ENCODE measurements at regions not wholly inside any gene's neighbourhood (a gene's known extent, or its start where the extent isn't known, plus 50 kb on each side); places are given as distances from the start of the nearest gene placed in this dataset.
A peak's percentile ranks its signal among the peaks of the same experiment; 100 is the strongest.

GRCh38 chr2:125491663-125492062, 1164.3 kb upstream of the GYPC start:
- no peak for DNase-seq (ENCODE audit: low spot score)

DNA sequence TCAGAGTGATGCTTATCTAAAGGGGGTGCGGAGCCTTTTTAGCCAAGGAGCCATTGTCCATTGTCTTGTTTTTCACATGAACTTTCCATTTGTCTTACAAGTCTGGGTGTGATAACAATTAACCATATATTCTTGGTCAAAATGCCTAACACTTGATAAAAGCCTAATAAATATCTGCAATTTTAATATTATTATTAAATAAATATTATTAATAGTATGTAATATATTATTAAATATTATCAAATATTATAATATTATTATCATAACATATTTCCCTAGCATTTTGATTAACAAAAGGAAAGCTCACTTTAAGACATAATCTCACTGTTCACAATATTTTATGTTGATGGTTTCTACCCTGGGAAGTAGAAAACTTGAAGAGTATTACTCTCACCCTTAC, 1143.6 kb upstream of the GYPC start:
- DNase-seq (ENCODE audit: low spot score) = no peak

- peak; percentile 23 for DNase-seq (ENCODE audit: low spot score)
Observed at GRCh38 chr2:125516496-125517109, 1139.4 kb upstream of the GYPC start.

- DNase-seq (ENCODE audit: low spot score) = no peak
Observed at GRCh38 chr2:125526093-125526492, 1129.9 kb upstream of the GYPC start.

DNA sequence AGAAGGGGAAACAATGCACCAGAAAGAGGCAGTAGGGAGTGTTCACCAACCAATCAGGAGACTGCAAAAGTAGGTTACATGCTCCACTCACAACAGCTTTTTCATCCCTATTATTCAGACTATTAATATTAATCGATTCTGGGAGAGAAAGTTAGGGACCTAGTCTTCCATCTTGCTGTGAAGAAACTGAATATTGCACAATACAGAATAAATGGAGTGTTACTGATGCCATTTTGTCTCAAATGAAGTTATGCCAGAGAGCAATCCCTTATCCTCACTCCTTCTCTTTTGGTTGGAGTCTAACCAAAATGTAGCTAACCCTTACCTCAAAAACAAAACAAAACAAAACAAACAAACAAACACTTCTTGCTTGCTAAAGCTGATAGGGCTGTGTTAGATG, 1120.9 kb upstream of the GYPC start:
- no peak for DNase-seq (ENCODE audit: low spot score)

- DNase-seq (ENCODE audit: low spot score) = peak; percentile 1
Observed at GRCh38 chr2:125543968-125544514, 1111.9 kb upstream of the GYPC start.

DNA sequence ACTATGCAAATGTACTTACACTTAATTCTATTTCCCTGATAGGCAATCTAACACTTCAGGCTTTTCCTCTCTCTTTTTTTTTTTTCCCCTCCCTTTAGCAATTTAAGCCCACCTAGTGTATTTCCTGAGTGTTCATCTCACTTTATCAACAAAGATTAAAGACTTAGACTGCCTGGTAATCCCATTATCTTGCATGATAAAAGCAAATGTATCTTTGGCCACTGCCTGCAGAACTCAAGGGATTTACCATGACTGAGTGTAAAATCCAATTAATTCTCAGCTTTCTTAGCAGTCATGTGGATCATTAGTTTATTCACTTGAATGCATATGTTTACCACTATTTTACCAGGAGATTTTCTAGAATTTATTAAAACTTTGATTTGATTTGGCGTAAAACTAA, 1102.2 kb upstream of the GYPC start:
- no peak for DNase-seq (ENCODE audit: low spot score)

DNA sequence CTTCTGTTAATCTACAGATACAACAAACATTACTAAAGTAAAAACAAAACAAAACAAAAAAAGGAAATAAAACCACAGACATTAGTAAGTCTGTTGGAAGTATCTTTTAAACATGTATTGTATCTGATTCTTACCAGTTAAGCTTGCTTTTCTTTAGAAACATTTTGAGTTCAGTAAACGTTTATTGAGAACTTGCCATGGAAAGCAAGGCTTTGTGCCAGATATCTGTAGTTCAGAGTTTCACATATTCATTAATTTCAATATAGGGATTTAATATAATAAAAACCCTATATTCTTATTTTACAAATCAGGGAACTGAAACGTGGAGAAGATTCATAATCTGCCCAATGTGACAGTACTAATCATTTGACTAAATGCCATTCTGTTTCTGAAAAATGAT, 1101.0 kb upstream of the GYPC start:
- DNase-seq (ENCODE audit: low spot score) = no peak

DNA sequence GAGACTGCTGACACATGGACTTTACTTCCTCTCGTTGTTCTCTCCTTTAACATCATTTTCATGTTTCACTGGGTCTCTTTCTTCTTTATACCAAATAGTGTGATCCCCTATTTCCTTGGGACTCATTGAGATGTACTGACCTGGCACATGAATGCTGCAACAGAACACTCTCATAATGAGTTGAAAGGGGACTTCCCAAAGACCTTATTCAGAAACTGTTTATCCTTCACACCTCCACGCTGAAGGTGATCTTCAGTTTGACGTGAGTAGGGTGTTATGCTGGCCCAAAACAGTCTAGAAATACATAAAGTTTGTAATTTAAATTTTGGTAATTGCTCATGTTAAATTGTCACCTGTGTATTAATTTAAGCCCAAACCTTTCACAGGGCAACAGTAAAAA, 1096.8 kb upstream of the GYPC start:
- DNase-seq (ENCODE audit: low spot score) = no peak

DNA sequence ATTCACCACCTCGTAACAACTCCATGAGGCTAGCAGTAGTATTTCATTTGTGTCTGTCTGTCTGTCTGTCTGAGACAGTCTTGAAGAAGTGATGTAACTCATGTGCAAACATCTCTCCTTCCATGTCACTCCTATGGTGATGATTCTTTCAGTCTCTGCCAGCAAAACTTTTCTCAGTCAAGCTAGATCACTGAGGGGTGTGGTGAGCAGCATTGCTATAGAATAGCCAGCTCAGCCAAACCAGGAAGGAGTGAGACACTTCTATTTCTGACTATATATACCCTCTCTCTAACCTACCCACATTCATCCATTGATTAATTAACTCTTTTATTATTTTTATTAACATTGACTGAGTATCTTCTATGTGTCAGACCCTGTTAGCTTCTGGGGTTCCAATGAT, 1095.1 kb upstream of the GYPC start:
- no peak for DNase-seq (ENCODE audit: low spot score)

DNA sequence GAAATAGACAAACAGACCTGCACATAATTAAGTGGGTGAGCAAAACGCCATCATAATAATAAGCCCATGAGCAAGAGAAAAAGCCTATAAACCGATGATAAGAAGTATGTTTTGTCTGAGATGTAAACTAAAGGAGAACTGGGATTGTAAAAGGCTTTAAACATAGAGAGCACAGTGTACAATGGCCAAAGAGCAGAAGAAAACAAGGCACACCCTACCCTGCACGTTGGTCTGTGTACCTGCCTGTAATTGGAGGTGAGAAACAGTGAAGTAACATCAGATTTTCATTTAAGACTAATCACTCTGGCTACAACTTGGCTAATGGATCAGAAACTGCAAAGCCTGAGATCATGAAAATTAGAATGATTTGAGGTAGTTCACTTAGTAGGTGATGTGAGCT, 1094.7 kb upstream of the GYPC start:
- DNase-seq (ENCODE audit: low spot score) = no peak

- DNase-seq (ENCODE audit: low spot score) = no peak
Observed at GRCh38 chr2:125562924-125563323, 1093.0 kb upstream of the GYPC start.

GRCh38 chr2:125564471-125564870, 1091.5 kb upstream of the GYPC start:
- DNase-seq (ENCODE audit: low spot score) = no peak

DNA sequence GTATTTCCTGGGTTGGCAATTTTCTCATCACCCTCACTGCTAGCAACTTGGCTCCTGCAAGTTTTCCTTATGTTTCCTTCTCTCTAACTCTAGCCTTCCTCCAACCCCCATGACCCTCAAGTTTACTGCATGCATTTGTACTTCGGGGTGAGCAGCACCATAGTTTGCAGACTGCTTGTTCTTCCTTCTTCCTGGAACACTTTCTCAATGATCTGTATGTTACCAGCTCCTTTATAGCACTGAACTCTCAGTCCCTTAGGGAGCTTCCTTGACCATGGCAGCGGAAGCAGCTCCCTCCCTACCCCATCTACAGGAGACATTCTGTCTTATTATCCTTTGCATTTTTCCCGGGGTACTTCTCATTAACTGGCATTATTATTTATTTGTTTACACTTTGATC, 1089.5 kb upstream of the GYPC start:
- DNase-seq (ENCODE audit: low spot score) = no peak

DNA sequence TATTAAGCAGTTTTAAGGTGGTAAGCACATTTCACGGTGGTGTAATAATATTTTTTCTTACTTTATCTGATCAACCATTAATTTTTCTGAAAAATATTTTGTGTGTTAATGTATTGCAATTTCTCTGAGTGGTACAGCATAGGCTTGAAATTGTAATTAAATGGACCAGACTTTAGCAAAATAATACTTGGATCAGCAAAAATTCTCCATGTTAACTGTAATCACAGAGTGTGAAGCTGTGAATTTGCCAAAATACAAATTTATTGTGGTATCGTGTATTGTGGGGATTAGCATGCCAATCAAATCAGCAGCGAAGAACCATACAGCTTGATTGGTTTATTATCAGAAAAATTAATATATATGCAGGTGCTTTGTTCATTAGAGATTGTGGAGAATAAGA, 1088.9 kb upstream of the GYPC start:
- no peak for DNase-seq (ENCODE audit: low spot score)

DNA sequence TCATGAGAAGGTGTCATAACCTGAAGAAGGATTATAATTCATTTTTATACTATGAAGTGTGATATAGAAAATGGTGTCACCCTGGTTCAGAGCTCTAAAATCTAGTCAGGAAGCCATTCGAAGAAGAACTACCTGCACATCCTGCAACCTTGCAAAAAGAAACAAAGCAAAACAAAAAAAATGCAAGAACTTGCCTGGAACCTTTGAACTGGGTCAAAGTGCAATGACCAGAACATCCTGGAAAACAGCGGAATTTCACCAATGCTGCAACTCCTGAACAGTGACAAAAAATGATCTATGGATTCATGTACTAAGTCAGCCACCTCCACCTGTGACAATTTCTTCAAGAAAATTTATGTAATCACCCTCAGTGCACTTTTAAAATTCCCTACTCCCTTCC, 1083.3 kb upstream of the GYPC start:
- no peak for DNase-seq (ENCODE audit: low spot score)

- no peak for DNase-seq (ENCODE audit: low spot score)
Observed at GRCh38 chr2:125573432-125573831, 1082.5 kb upstream of the GYPC start.

GRCh38 chr2:125576558-125576957, 1079.4 kb upstream of the GYPC start:
- DNase-seq (ENCODE audit: low spot score) = no peak

- no peak for DNase-seq (ENCODE audit: low spot score)
Observed at GRCh38 chr2:125581557-125581956, 1074.4 kb upstream of the GYPC start.

DNA sequence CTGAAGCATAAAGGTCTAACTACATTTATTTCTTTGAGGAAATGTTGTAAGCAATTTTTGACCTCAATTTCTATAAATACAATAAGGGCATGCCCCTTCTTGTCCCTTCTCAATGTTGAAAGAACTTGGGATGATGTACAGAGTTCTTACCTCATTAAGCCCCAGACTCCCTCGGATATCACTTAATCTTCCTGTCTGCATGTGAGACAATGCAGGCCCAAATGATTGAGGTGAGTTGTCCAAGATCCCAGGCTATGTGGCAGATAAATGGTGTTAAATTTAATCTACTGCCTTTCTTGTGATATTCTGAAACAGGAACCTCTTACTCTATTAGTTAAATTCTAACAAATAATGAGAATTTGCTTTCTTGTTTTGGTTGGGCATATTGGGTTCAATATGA, 1073.4 kb upstream of the GYPC start:
- DNase-seq (ENCODE audit: low spot score) = no peak

GRCh38 chr2:125584732-125585131, 1071.2 kb upstream of the GYPC start:
- no peak for DNase-seq (ENCODE audit: low spot score)

DNA sequence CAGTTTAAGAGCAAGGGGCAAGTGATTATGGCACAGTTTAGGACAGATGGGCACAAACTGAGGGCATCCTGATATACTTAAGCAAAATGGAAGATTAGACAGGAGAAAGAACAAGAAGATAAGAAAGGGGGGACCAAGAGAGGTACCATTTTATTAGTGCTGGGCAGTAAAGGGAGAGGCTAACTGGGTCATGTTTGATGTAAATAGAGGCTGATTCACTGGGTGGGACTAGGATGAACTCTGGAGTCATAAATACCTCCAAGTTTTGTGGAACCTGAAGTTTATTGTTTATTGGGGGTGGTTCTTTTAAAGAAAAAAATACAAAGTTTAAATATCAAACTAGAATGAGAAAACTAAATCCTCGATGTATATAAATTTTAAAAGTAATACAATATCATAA, 1067.2 kb upstream of the GYPC start:
- no peak for DNase-seq (ENCODE audit: low spot score)

DNA sequence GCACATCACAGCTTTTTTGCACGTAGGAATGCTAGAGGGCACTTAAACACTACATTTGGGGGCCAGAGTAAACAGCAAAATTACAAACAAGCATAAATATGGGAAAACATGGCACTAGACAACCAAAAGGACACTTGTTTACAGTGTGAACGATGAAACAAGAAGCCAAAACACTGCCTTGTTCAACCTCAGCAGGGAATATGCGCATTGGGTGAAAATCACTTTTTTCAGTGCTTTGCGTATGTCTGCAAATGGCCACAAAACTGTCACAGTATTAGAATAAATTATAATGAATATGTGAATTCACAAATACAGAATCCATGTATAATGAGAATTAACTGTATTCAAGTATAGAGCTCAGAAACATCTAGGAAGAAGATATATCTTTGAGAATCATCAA, 1064.0 kb upstream of the GYPC start:
- no peak for DNase-seq (ENCODE audit: low spot score)

- DNase-seq (ENCODE audit: low spot score) = no peak
Observed at GRCh38 chr2:125593036-125593435, 1062.9 kb upstream of the GYPC start.

DNA sequence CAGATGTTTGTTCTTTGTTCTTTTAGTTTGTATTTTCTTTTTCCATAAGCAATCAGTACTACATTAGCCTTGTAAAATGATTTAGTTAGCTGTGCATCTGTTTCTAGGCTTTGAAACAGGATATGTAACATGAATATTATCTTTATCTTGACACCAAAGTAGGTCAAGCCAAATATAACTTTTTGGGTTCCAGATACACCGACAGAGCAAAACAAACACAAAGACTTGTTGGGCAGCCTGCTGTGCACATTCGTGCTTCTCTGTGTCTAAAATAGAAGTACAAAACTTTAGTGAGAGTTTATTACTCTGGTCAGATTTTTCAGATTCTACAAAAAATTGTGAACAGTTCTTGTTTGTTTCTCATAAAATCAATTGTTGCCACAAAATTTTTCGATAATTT, 1059.3 kb upstream of the GYPC start:
- no peak for DNase-seq (ENCODE audit: low spot score)

All from SW480 (cell line).